Astrocyte (in vitro differentiated cells and primary cell): ENCODE measurements at regions not wholly inside any gene's neighbourhood (a gene's known extent, or its start where the extent isn't known, plus 50 kb on each side); places are given as distances from the start of the nearest gene placed in this dataset.

Source experiments
- CTCF ChIP-seq: IDR thresholded peaks from 2 replicates; pipeline ENCODE4 v1.5.1; 2011; ENCODE audit warnings: low read depth, mild to moderate bottlenecking, inconsistent platforms, low read length, moderate library complexity; ENCODE audit not compliant: insufficient read depth
- EZH2 ChIP-seq: IDR thresholded peaks from 2 replicates; pipeline ENCODE4 v1.6.1; 2012; ENCODE audit warnings: mild to moderate bottlenecking, low read length, inconsistent platforms; ENCODE audit not compliant: insufficient read depth

DNA sequence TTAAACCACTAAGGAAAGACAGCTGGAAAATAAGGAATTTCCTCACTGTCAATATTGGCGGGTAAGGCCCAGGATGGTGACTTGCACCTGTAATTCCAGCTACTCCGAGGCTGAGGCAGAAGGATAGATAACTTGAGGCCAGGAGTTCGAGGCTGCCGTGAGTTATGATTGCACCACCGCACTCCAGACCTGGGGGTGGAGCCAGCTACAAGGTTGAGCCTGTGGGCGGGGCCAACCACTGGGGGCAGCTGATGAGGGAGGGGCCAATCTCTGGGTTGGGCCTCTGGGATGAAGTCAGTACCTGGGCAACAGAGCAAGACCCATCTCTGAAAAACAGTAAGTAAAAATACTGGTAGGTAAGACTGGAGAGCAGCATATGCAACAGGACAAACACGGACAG, 80.1 kb upstream of the ADO start:
- TF ChIP-seq CTCF (no peak), EZH2 (no peak)
